PC-9 (cell line): ENCODE measurements at regions not wholly inside any gene's neighbourhood (a gene's known extent, or its start where the extent isn't known, plus 50 kb on each side); places are given as distances from the start of the nearest gene placed in this dataset.

Source experiments
- BruUV-seq: library from RNA; stranded (reverse); fragments of 400-500 nt; replicated peaks from 2 replicates; lab custom pipeline; 2021; lab: Mats Ljungman, UMichigan
- CTCF ChIA-PET: fragments of 300-600 bp; sonication (Branson Sonifier 250); formaldehyde crosslinking; loops from one replicate; lab custom pipeline; 2022; ENCODE audit warnings: antibody characterized with exemption; lab: Charles Lee
- POLR2A ChIA-PET: fragments of 300-600 bp; sonication (Branson Sonifier 250); formaldehyde crosslinking; loops from one replicate; lab custom pipeline; 2022; ENCODE audit warnings: antibody characterized with exemption; ENCODE audit not compliant: unreplicated experiment; lab: Charles Lee
- DNase-seq, 2 experiments: peaks; one replicate each; pipeline versions ENCODE4 v3.0.0 to v3.0.0-alpha.2; 2015 to 2022; ENCODE audit warnings: mixed read lengths in 1 of 2
- H2AFZ ChIP-seq: fragments of 200-600 bp; sonication (generic); 2 replicates; pipeline ENCODE4 v1.8.1; 2017; ENCODE audit warnings: antibody characterized with exemption
- H3F3A ChIP-seq: fragments of 200-600 bp; sonication (generic); 2 replicates; pipeline ENCODE4 v1.8.1; 2017; ENCODE audit warnings: antibody characterized with exemption, mild to moderate bottlenecking, low read depth; ENCODE audit not compliant: insufficient read depth
- H3K27ac ChIP-seq: fragments of 200-600 bp; sonication (generic); 2 replicates; pipeline ENCODE4 v1.6.1; 2016; ENCODE audit warnings: mixed run types
- H3K27me3 ChIP-seq: fragments of 200-600 bp; sonication (generic); 2 replicates; pipeline ENCODE4 v1.6.1; 2016; ENCODE audit warnings: low read depth, mixed run types; ENCODE audit not compliant: insufficient read depth
- H3K36me3 ChIP-seq: fragments of 200-600 bp; sonication (generic); 2 replicates; pipeline ENCODE4 v1.6.1; 2016; ENCODE audit warnings: low read depth, mixed run types
- H3K4me1 ChIP-seq: fragments of 200-600 bp; sonication (generic); replicated peaks from 2 replicates; pipeline ENCODE4 v1.6.1; 2016; ENCODE audit warnings: mixed run types; ENCODE audit not compliant: insufficient read depth
- H3K4me2 ChIP-seq: fragments of 200-600 bp; sonication (generic); 2 replicates; pipeline ENCODE4 v1.6.1; 2017; ENCODE audit warnings: mixed run types
- H3K4me3 ChIP-seq: fragments of 200-600 bp; sonication (generic); 2 replicates; pipeline ENCODE4 v1.6.1; 2016; ENCODE audit warnings: mixed run types
- H3K79me2 ChIP-seq: fragments of 200-600 bp; sonication (generic); 2 replicates; pipeline ENCODE4 v1.6.1; 2017; ENCODE audit warnings: low read depth, mixed run types
- H3K9me2 ChIP-seq: fragments of 200-600 bp; sonication (generic); 2 replicates; pipeline ENCODE4 v1.8.1; 2017; ENCODE audit warnings: mild to moderate bottlenecking; ENCODE audit not compliant: insufficient read depth
- H3K9me3 ChIP-seq: fragments of 200-600 bp; sonication (generic); 2 replicates; pipeline ENCODE4 v1.8.1; 2016; ENCODE audit warnings: low read depth; ENCODE audit not compliant: insufficient read depth
- H4K20me1 ChIP-seq: fragments of 200-600 bp; sonication (generic); 2 replicates; pipeline ENCODE4 v1.8.1; 2017; ENCODE audit not compliant: insufficient read depth
- EZH2 ChIP-seq: fragments of 200-600 bp; sonication (generic); IDR thresholded peaks from 2 replicates; pipeline ENCODE4 v1.8.0; 2017; ENCODE audit warnings: antibody characterized with exemption, low read depth
- intact Hi-C: fragments of 100-400 bp; cut with micrococcal nuclease; formaldehyde crosslinking; loops from one replicate; pipeline ENCODE4 v1.10.0; 2022; ENCODE audit not compliant: unreplicated experiment
- TF ChIP-seq, protein P1 (sequence below): fragments of 200-600 bp; sonication (generic); conservative IDR thresholded peaks from 2 replicates; pipeline ENCODE4 v1.6.1; 2017; ENCODE audit warnings: mixed run types, antibody characterized with exemption, mild to moderate bottlenecking, moderate library complexity

- H3K79me2 ChIP-seq = no peaks in the 10 kb centered on the region
- no peak overlapping the region for H3K4me2 ChIP-seq
- TF ChIP-seq EZH2 = no peak
- TF ChIP-seq, protein P1, sequence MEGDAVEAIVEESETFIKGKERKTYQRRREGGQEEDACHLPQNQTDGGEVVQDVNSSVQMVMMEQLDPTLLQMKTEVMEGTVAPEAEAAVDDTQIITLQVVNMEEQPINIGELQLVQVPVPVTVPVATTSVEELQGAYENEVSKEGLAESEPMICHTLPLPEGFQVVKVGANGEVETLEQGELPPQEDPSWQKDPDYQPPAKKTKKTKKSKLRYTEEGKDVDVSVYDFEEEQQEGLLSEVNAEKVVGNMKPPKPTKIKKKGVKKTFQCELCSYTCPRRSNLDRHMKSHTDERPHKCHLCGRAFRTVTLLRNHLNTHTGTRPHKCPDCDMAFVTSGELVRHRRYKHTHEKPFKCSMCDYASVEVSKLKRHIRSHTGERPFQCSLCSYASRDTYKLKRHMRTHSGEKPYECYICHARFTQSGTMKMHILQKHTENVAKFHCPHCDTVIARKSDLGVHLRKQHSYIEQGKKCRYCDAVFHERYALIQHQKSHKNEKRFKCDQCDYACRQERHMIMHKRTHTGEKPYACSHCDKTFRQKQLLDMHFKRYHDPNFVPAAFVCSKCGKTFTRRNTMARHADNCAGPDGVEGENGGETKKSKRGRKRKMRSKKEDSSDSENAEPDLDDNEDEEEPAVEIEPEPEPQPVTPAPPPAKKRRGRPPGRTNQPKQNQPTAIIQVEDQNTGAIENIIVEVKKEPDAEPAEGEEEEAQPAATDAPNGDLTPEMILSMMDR = no peak
- intact Hi-C loops = no loop called here
- H3K27ac ChIP-seq = no peak overlapping the region
- no peak overlapping the region for H2AFZ ChIP-seq
- ChIA-PET POLR2A (no interaction called here), CTCF (no interaction called here)
- no peaks in the 10 kb centered on the region for H4K20me1 ChIP-seq
- no TSS peak for BruUV-seq
- no peaks in the 10 kb centered on the region for H3K9me2 ChIP-seq
- H3K27me3 ChIP-seq = peaks cover 28% of the 10 kb centered on the region
- H3K4me3 ChIP-seq = no peak overlapping the region
- H3K9me3 ChIP-seq = no peaks in the 10 kb centered on the region
- no peak for DNase-seq
- H3K36me3 ChIP-seq = no peaks in the 10 kb centered on the region
- H3F3A ChIP-seq = no peaks in the 10 kb centered on the region
- no peaks in the 10 kb centered on the region for H3K4me1 ChIP-seq
These were observed 54.1 kb upstream of the PEG3 start for GRCh38 chr19:56894626-56895025.

DNA sequence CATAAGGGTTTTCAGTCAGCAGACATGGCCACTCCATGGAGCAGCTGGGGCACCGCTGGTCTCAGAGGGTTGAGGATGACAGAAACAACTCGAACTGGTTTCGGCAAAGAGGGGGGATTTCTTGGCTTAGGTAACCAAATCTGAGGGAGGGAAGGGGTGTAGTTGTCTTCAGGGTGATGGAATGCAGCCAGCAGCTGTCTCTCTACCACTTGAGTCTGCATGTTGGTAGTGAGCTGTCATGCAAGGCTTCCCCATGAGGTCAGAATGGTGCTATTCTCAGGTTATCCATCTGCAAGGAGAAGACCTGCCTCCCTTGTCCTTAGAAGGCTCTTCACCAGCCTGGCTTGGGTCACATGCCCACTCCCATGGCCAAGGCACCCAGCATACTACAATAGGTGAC lies 55.6 kb upstream of the PEG3 start:
- ChIA-PET POLR2A (no interaction called here), CTCF (no interaction called here)
- no TSS peak for BruUV-seq
- intact Hi-C loops = no loop called here
- Histone ChIP-seq H3K36me3 (no peaks in the 10 kb centered on the region), H3K4me1 (no peaks in the 10 kb centered on the region), H3K27ac (no peak overlapping the region), H3K4me3 (no peak overlapping the region), H3K27me3 (peaks cover 35% of the 10 kb centered on the region), H2AFZ (no peak overlapping the region), H4K20me1 (no peaks in the 10 kb centered on the region), H3K9me2 (no peaks in the 10 kb centered on the region), H3K4me2 (no peak overlapping the region), H3K9me3 (no peaks in the 10 kb centered on the region), H3F3A (no peaks in the 10 kb centered on the region), H3K79me2 (no peaks in the 10 kb centered on the region)
- no peak for TF ChIP-seq EZH2
- TF ChIP-seq, protein P1 = no peak
- DNase-seq = no peak

GRCh38 chr19:56899943-56900342 lies 59.4 kb upstream of the PEG3 start:
- intact Hi-C loops = no loop called here

More at GRCh38 chr19:56899943-56900342, 59.4 kb upstream of the PEG3 start:
- H3K4me1 ChIP-seq = no peaks in the 10 kb centered on the region
- no TSS peak for BruUV-seq
- H3K27me3 ChIP-seq = peaks cover 13% of the 10 kb centered on the region; the same call in 1 of the 2 replicates
- H3K27ac ChIP-seq = no peak overlapping the region
- no peaks in the 10 kb centered on the region for H4K20me1 ChIP-seq
- H3F3A ChIP-seq = no peaks in the 10 kb centered on the region
- H3K4me3 ChIP-seq = no peak overlapping the region
- no peaks in the 10 kb centered on the region for H3K36me3 ChIP-seq
- no peaks in the 10 kb centered on the region for H3K9me2 ChIP-seq
- no peak for DNase-seq
- no peak for TF ChIP-seq EZH2
- TF ChIP-seq, protein P1 = no peak
- H2AFZ ChIP-seq = no peak overlapping the region
- no peaks in the 10 kb centered on the region for H3K79me2 ChIP-seq
- no peak overlapping the region for H3K4me2 ChIP-seq
- POLR2A ChIA-PET = no interaction called here
- H3K9me3 ChIP-seq = no peaks in the 10 kb centered on the region
- CTCF ChIA-PET = no interaction called here
